ENCODE measurements at regions not wholly inside any gene's neighbourhood (a gene's known extent, or its start where the extent isn't known, plus 50 kb on each side); places are given as distances from the start of the nearest gene placed in this dataset.

- Histone ChIP-seq H3K27ac (no peak overlapping the region), H3K27me3 (peaks cover 0 to 48% of the 10 kb centered on the region in 2 donors), H3K9me3 (no peaks in the 10 kb centered on the region), H3K4me3 (no peak overlapping the region), H3K4me1 (no peaks in the 10 kb centered on the region), H3K36me3 (no peaks in the 10 kb centered on the region)
- intact Hi-C loops (cut with DNase I; ENCODE audit: low total_unique reads) = no loop called here
- DNase-seq = no peak
- TF ChIP-seq CTCF (IDR thresholded peaks at IDR 0.05) = no peak
Observed at GRCh38 chr22:35152316-35152715, 86.4 kb downstream of the ISX start.

GRCh38 chr22:35154937-35155387 lies 89.0 kb downstream of the ISX start:
- no peak for DNase-seq
- H3K27me3 ChIP-seq = peaks cover 0 to 53% of the 10 kb centered on the region in 2 donors
- H3K9me3 ChIP-seq = no peaks in the 10 kb centered on the region
- no peaks in the 10 kb centered on the region for H3K4me1 ChIP-seq
- no peak overlapping the region for H3K27ac ChIP-seq
- H3K36me3 ChIP-seq = no peaks in the 10 kb centered on the region
- intact Hi-C loops (cut with DNase I; ENCODE audit: low total_unique reads) = no loop called here
- H3K4me3 ChIP-seq = no peak overlapping the region
- TF ChIP-seq CTCF (IDR thresholded peaks at IDR 0.05) = peak; percentile 26 to 52

GRCh38 chr22:35155403-35156025 lies 89.6 kb downstream of the ISX start:
- Histone ChIP-seq H3K9me3 (no peaks in the 10 kb centered on the region), H3K4me1 (no peaks in the 10 kb centered on the region), H3K27me3 (peaks cover 0 to 52% of the 10 kb centered on the region in 2 donors), H3K4me3 (no peak overlapping the region), H3K27ac (no peak overlapping the region), H3K36me3 (no peaks in the 10 kb centered on the region)
- no peak for DNase-seq
- no peak for TF ChIP-seq CTCF (IDR thresholded peaks at IDR 0.05)
- intact Hi-C loops (cut with DNase I; ENCODE audit: low total_unique reads) = no loop called here

GRCh38 chr22:35156945-35157344 lies 91.0 kb downstream of the ISX start:
- Histone ChIP-seq H3K4me3 (no peak overlapping the region), H3K4me1 (no peaks in the 10 kb centered on the region), H3K27ac (no peak overlapping the region), H3K9me3 (no peaks in the 10 kb centered on the region), H3K36me3 (no peaks in the 10 kb centered on the region), H3K27me3 (peaks cover 0 to 52% of the 10 kb centered on the region in 2 donors)
- no peak for TF ChIP-seq CTCF (IDR thresholded peaks at IDR 0.05)
- no peak for DNase-seq
- intact Hi-C loops (cut with DNase I; ENCODE audit: low total_unique reads) = no loop called here

GRCh38 chr22:35158336-35158735 lies 92.4 kb downstream of the ISX start:
- DNase-seq = no peak
- TF ChIP-seq CTCF (IDR thresholded peaks at IDR 0.05) = no peak
- intact Hi-C loops (cut with DNase I; ENCODE audit: low total_unique reads) = no loop called here

GRCh38 chr22:35159343-35159742 lies 93.4 kb downstream of the ISX start:
- H3K4me1 ChIP-seq = no peaks in the 10 kb centered on the region
- H3K9me3 ChIP-seq = no peaks in the 10 kb centered on the region
- H3K4me3 ChIP-seq = no peak overlapping the region
- TF ChIP-seq CTCF (IDR thresholded peaks at IDR 0.05) = no peak
- no peak overlapping the region for H3K27ac ChIP-seq
- peaks cover 0 to 41% of the 10 kb centered on the region in 2 donors for H3K27me3 ChIP-seq
- intact Hi-C loops (cut with DNase I; ENCODE audit: low total_unique reads) = no loop called here
- no peak for DNase-seq
- no peaks in the 10 kb centered on the region for H3K36me3 ChIP-seq

More at GRCh38 chr22:35158336-35158735, 92.4 kb downstream of the ISX start:
- H3K36me3 ChIP-seq = no peaks in the 10 kb centered on the region
- H3K9me3 ChIP-seq = no peaks in the 10 kb centered on the region
- H3K4me3 ChIP-seq = no peak overlapping the region
- H3K27me3 ChIP-seq = peaks cover 0 to 43% of the 10 kb centered on the region in 2 donors
- no peak overlapping the region for H3K27ac ChIP-seq
- no peaks in the 10 kb centered on the region for H3K4me1 ChIP-seq

All from tibial artery (tissue), 4 donors.